DND-41 (cell line): ENCODE measurements at regions not wholly inside any gene's neighbourhood (a gene's known extent, or its start where the extent isn't known, plus 50 kb on each side); places are given as distances from the start of the nearest gene placed in this dataset.

ENCODE experiments used
- CTCF ChIP-seq: IDR thresholded peaks from 2 replicates; pipeline ENCODE4 v1.5.1; 2012; ENCODE audit warnings: borderline replicate concordance, low read length, moderate library complexity, mild to moderate bottlenecking; ENCODE audit not compliant: poor library complexity, severe bottlenecking; ENCODE audit errors: extremely low read depth
- EZH2 ChIP-seq: IDR thresholded peaks from 3 replicates; pipeline ENCODE4 v1.6.1; 2012; ENCODE audit warnings: borderline replicate concordance, low read depth, mild to moderate bottlenecking, moderate library complexity, low read length, inconsistent platforms; ENCODE audit not compliant: severe bottlenecking

GRCh38 chr19:28583713-28584112 is 629.2 kb downstream of the UQCRFS1 start:
- TF ChIP-seq CTCF, result no peak
- no peak for TF ChIP-seq EZH2
